Upper lobe of left lung (tissue), 4 donors: ENCODE measurements at regions not wholly inside any gene's neighbourhood (a gene's known extent, or its start where the extent isn't known, plus 50 kb on each side); places are given as distances from the start of the nearest gene placed in this dataset.

Experiments
- EP300 ChIP-seq, 4 donors: sonication (generic); formaldehyde crosslinking; IDR thresholded peaks; one replicate each; pipeline ENCODE4 v1.5.1; 2017; ENCODE audit warnings: antibody characterized with exemption in 4 of 4, control low read depth in 2 of 4
- POLR2A ChIP-seq, 4 donors: fragments of 450-650 bp; IDR thresholded peaks; one replicate each; pipeline ENCODE4 v1.5.1; 2016 to 2017; ENCODE audit warnings: antibody characterized with exemption in 4 of 4, mild to moderate bottlenecking in 2 of 4

- TF ChIP-seq EP300 (IDR thresholded peaks at IDR 0.05): no peak
- no peak for TF ChIP-seq POLR2A (IDR thresholded peaks at IDR 0.05)
Measured at GRCh38 chrX:104419211-104419610, 146.8 kb upstream of the IL1RAPL2 start.
